ENCODE measurements at regions not wholly inside any gene's neighbourhood (a gene's known extent, or its start where the extent isn't known, plus 50 kb on each side); places are given as distances from the start of the nearest gene placed in this dataset.
A peak's percentile ranks its signal among the peaks of the same experiment; 100 is the strongest.

- TF ChIP-seq EP300 (IDR thresholded peaks at IDR 0.05; ENCODE audit: borderline replicate concordance) (no peak), YY1 (IDR thresholded peaks at IDR 0.05; ENCODE audit: low read depth) (no peak), USF1 (IDR thresholded peaks at IDR 0.05) (no peak), CREB1 (IDR thresholded peaks at IDR 0.05; ENCODE audit: low read depth) (no peak), REST (IDR thresholded peaks at IDR 0.05; ENCODE audit: low read depth) (no peak), MAX (IDR thresholded peaks at IDR 0.05) (no peak), TCF12 (IDR thresholded peaks at IDR 0.05; ENCODE audit: low read depth) (no peak), RAD21 (IDR thresholded peaks at IDR 0.05; ENCODE audit: low read depth) (no peak), FOXM1 (IDR thresholded peaks at IDR 0.05; ENCODE audit: borderline replicate concordance, low read depth) (no peak)
These were observed 68.7 kb upstream of the KLF6 start for GRCh38 chr10:3853547-3854303.

DNA sequence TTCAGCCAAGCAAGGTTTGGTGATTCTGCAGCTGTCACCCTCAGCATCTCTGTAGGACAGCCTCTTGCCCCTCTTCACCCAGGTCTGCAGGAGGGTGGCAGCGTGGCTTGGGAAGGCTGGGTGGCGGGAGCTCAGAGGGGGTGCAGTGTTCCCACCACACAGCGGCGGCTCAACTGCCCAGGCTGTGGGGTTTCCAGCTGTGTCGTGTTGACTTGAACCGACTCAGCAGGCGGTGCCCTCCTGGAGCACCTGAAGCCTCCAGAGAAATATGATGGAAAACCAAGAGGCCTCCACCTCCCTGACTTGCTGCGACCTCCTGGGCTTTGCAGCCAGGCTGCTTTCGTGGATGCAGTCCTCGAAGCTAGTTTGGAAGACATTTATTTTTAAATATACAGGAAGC, 68.0 kb upstream of the KLF6 start:
- TF ChIP-seq RAD21 (IDR thresholded peaks at IDR 0.05; ENCODE audit: low read depth) (no peak), TCF12 (IDR thresholded peaks at IDR 0.05; ENCODE audit: low read depth) (no peak)

GRCh38 chr10:3852147-3852904, 67.3 kb upstream of the KLF6 start:
- TF ChIP-seq CEBPB (IDR thresholded peaks at IDR 0.05) (no peak), MAX (IDR thresholded peaks at IDR 0.05) (no peak), ZBTB7A (IDR thresholded peaks at IDR 0.05; ENCODE audit: low read depth) (no peak), CREB1 (IDR thresholded peaks at IDR 0.05; ENCODE audit: low read depth) (peak; percentile 37; the same call in 1 of the 2 replicates), TEAD4 (IDR thresholded peaks at IDR 0.05) (0 out of 2 replicates have a peak, but pooled peaks have one; percentile 8), EP300 (IDR thresholded peaks at IDR 0.05; ENCODE audit: borderline replicate concordance) (peak; percentile 36; the same call in 1 of the 2 replicates), REST (IDR thresholded peaks at IDR 0.05; ENCODE audit: low read depth) (no peak), FOXM1 (IDR thresholded peaks at IDR 0.05; ENCODE audit: borderline replicate concordance, low read depth) (0 out of 2 replicates have a peak, but pooled peaks have one; percentile 31), USF1 (IDR thresholded peaks at IDR 0.05) (peak; percentile 28; the same call in 1 of the 2 replicates), TAF1 (IDR thresholded peaks at IDR 0.05; ENCODE audit: low read depth) (no peak), RAD21 (IDR thresholded peaks at IDR 0.05; ENCODE audit: low read depth) (no peak), NFIC (IDR thresholded peaks at IDR 0.05) (0 out of 2 replicates have a peak, but pooled peaks have one; percentile 37), EGR1 (IDR thresholded peaks at IDR 0.05) (no peak)

DNA sequence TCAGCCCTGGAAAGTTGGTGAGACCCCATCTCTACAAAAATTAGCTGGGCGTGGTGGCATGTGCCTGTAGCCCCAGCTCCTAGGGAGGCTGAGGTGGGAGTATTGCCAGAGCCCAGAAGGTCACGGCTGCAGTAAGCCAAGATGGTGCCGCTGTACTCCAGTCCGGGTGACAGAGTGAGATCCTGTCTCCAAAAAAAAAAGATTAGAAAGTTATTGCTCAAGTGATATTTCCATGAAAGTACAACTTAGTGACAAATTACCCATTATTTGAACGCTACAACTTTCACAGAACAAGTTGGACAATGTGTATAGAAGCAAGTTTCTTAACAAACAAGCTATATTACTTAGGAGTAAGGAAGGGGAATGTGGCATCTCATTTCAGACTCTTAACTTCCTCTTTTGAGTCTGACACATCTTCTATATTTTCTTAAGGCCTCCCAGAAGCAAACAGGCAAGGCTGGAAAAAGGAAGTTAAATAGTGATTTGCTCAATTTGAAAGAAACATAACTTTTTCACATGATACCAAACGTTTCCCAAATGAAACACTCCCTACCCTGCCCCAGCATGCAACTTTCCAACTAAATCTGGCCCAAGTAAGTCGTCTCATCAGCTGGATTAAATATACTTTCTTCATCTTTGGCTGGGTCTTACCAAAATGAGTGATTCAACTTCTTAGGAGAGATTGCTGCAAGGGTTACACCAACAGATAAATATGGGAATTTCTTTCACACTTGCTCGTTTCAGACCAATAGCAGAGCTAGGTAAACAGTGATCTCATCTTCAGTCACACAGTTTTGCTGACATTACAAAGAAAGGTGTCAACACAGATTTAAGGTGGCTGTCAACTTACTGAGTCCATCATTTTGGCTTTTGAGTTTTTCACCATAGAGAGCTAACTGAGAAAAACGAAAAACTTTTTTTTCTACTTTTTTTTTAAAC, 66.3 kb upstream of the KLF6 start:
- TF ChIP-seq MAX (IDR thresholded peaks at IDR 0.05) = no peak
- TF ChIP-seq EGR1 (IDR thresholded peaks at IDR 0.05) = no peak
- no peak for TF ChIP-seq TCF12 (IDR thresholded peaks at IDR 0.05; ENCODE audit: low read depth)
- TF ChIP-seq EP300 (IDR thresholded peaks at IDR 0.05; ENCODE audit: borderline replicate concordance) = no peak
- no peak for TF ChIP-seq USF1 (IDR thresholded peaks at IDR 0.05)
- TF ChIP-seq NFIC (IDR thresholded peaks at IDR 0.05) = no peak
- TF ChIP-seq CREB1 (IDR thresholded peaks at IDR 0.05; ENCODE audit: low read depth) = no peak
- TF ChIP-seq CEBPB (IDR thresholded peaks at IDR 0.05) = no peak

Measured in Ishikawa (cell line).